H9 (cell line): ENCODE measurements at regions not wholly inside any gene's neighbourhood (a gene's known extent, or its start where the extent isn't known, plus 50 kb on each side); places are given as distances from the start of the nearest gene placed in this dataset.

ENCODE experiments used
- DNase-seq: peaks from one replicate; pipeline ENCODE4 v3.0.0-alpha.2; 2017
- H2AFZ ChIP-seq: one replicate; pipeline ENCODE4 v1.6.1; 2013; ENCODE audit warnings: mild to moderate bottlenecking, low read length, control low read depth, moderate library complexity
- H2AK5ac ChIP-seq: 2 replicates; pipeline ENCODE4 v1.6.1; 2013; ENCODE audit warnings: low read length, control low read depth, mixed read lengths; ENCODE audit not compliant: insufficient read length
- H2BK120ac ChIP-seq: one replicate; pipeline ENCODE4 v1.6.1; 2013; ENCODE audit warnings: low read depth, mild to moderate bottlenecking, low read length, control low read depth, inconsistent platforms; ENCODE audit not compliant: poor library complexity, severe bottlenecking
- H2BK12ac ChIP-seq: 2 replicates; pipeline ENCODE4 v1.6.1; 2013; ENCODE audit warnings: low read length, control low read depth, mixed read lengths, low read depth; ENCODE audit not compliant: insufficient read length
- H2BK15ac ChIP-seq: 2 replicates; pipeline ENCODE4 v1.6.1; 2013; ENCODE audit warnings: low read depth, low read length, control low read depth
- H2BK20ac ChIP-seq: one replicate; pipeline ENCODE4 v1.6.1; 2013; ENCODE audit warnings: low read depth, mild to moderate bottlenecking, low read length, control low read depth, inconsistent platforms; ENCODE audit not compliant: poor library complexity, severe bottlenecking
- H2BK5ac ChIP-seq: 2 replicates; pipeline ENCODE4 v1.6.1; 2013; ENCODE audit warnings: low read length, control low read depth, mixed read lengths; ENCODE audit not compliant: insufficient read length
- H3K14ac ChIP-seq: 2 replicates; pipeline ENCODE4 v1.6.1; 2013; ENCODE audit warnings: low read length, control low read depth; ENCODE audit not compliant: insufficient read depth
- H3K18ac ChIP-seq: 2 replicates; pipeline ENCODE4 v1.6.1; 2013; ENCODE audit warnings: low read depth, mild to moderate bottlenecking, mixed read lengths, low read length, control low read depth; ENCODE audit not compliant: insufficient read length
- H3K23ac ChIP-seq: 2 replicates; pipeline ENCODE4 v1.6.1; 2013; ENCODE audit warnings: low read length, control low read depth, mixed read lengths, low read depth; ENCODE audit not compliant: insufficient read length
- H3K23me2 ChIP-seq: 2 replicates; pipeline ENCODE4 v1.6.1; 2013; ENCODE audit warnings: low read depth, mild to moderate bottlenecking, mixed read lengths, low read length, control low read depth; ENCODE audit not compliant: insufficient read length, poor library complexity, severe bottlenecking
- H3K27ac ChIP-seq: 2 replicates; pipeline ENCODE4 v1.5.1; 2013; ENCODE audit warnings: low read length, control low read depth, mixed read lengths, low read depth; ENCODE audit not compliant: insufficient read length
- H3K27me3 ChIP-seq: 2 replicates; pipeline ENCODE4 v1.6.1; 2013; ENCODE audit warnings: low read length, control low read depth, inconsistent platforms; ENCODE audit not compliant: insufficient read depth
- H3K4ac ChIP-seq: 2 replicates; pipeline ENCODE4 v1.6.1; 2013; ENCODE audit warnings: low read depth, mild to moderate bottlenecking, control low read depth, inconsistent platforms, low read length, moderate library complexity
- H3K4me1 ChIP-seq: 2 replicates; pipeline ENCODE4 v1.6.1; 2013; ENCODE audit warnings: low read length, control low read depth, inconsistent platforms; ENCODE audit not compliant: insufficient read depth
- H3K4me2 ChIP-seq: 2 replicates; pipeline ENCODE4 v1.6.1; 2013; ENCODE audit warnings: low read length, control low read depth, mixed read lengths; ENCODE audit not compliant: insufficient read length, insufficient read depth
- H3K56ac ChIP-seq: 2 replicates; pipeline ENCODE4 v1.6.1; 2013; ENCODE audit warnings: low read depth, mild to moderate bottlenecking, mixed read lengths, low read length, control low read depth; ENCODE audit not compliant: insufficient read length
- H3K79me1 ChIP-seq: 2 replicates; pipeline ENCODE4 v1.6.1; 2013; ENCODE audit warnings: low read depth, mild to moderate bottlenecking, moderate library complexity, low read length, control low read depth, inconsistent platforms; ENCODE audit not compliant: insufficient read depth, poor library complexity, severe bottlenecking
- H3K79me2 ChIP-seq: 2 replicates; pipeline ENCODE4 v1.6.1; 2013; ENCODE audit warnings: low read length, control low read depth, inconsistent platforms; ENCODE audit not compliant: insufficient read depth
- H3K9ac ChIP-seq: 2 replicates; pipeline ENCODE4 v1.6.1; 2013; ENCODE audit warnings: low read length, control low read depth, mixed read lengths; ENCODE audit not compliant: insufficient read length; ENCODE audit errors: extremely low read depth
- H3K9me3 ChIP-seq: one replicate; pipeline ENCODE4 v1.6.1; 2013; ENCODE audit warnings: low read depth, low read length, inconsistent platforms; ENCODE audit not compliant: control insufficient read depth
- H3T11ph ChIP-seq: one replicate; pipeline ENCODE4 v1.6.1; 2013; ENCODE audit warnings: mild to moderate bottlenecking, low read length, control low read depth, inconsistent platforms
- H4K20me1 ChIP-seq: one replicate; pipeline ENCODE4 v1.6.1; 2013; ENCODE audit not compliant: control insufficient read depth, insufficient read length, insufficient read depth
- H4K5ac ChIP-seq: 2 replicates; pipeline ENCODE4 v1.6.1; 2013; ENCODE audit warnings: low read depth, mild to moderate bottlenecking, mixed read lengths, low read length, control low read depth; ENCODE audit not compliant: insufficient read length
- H4K8ac ChIP-seq: replicated peaks from 2 replicates; pipeline ENCODE4 v1.6.1; 2013; ENCODE audit warnings: low read length, control low read depth, mixed read lengths, low read depth; ENCODE audit not compliant: insufficient read length
- H4K91ac ChIP-seq: 2 replicates; pipeline ENCODE4 v1.6.1; 2013; ENCODE audit warnings: low read depth, mild to moderate bottlenecking, moderate library complexity, mixed read lengths, low read length, control low read depth; ENCODE audit not compliant: insufficient read length
- H3K27ac Mint-ChIP-seq, 3 experiments: 2 replicates in 2 of 3; 3 replicates in 1 of 3; pipeline ENCODE4 v1.8.0; 2020 to 2021; ENCODE audit warnings: mixed read lengths in 3 of 3, mild to moderate bottlenecking in 1 of 3, moderate library complexity in 1 of 3
- H3K27me3 Mint-ChIP-seq: 2 replicates; pipeline ENCODE4 v1.8.0; 2021; ENCODE audit warnings: low read depth, mild to moderate bottlenecking, moderate library complexity, mixed read lengths
- H3K36me3 Mint-ChIP-seq, 3 experiments: 2 replicates in 2 of 3; 3 replicates in 1 of 3; pipeline ENCODE4 v1.8.0; 2020 to 2021; ENCODE audit warnings: low read depth in 3 of 3, mixed read lengths in 3 of 3; ENCODE audit not compliant: insufficient read depth in 1 of 3
- H3K4me1 Mint-ChIP-seq, 2 experiments: 2 replicates each; pipeline ENCODE4 v1.8.0; 2020; ENCODE audit warnings: mixed read lengths in 2 of 2
- H3K4me3 Mint-ChIP-seq, 2 experiments: 2 replicates in 1 of 2; 3 replicates in 1 of 2; pipeline ENCODE4 v1.8.0; 2020 to 2021; ENCODE audit warnings: mild to moderate bottlenecking in 2 of 2, mixed read lengths in 2 of 2, moderate library complexity in 1 of 2
- H3K9me3 Mint-ChIP-seq, 2 experiments: 2 replicates in 1 of 2; 3 replicates in 1 of 2; pipeline ENCODE4 v1.8.0; 2020; ENCODE audit warnings: mild to moderate bottlenecking in 2 of 2, mixed read lengths in 2 of 2, moderate library complexity in 1 of 2
- WGBS: extraction: QIAGEN DNeasy Blood & Tissue Kit; methylation state at CpG from one replicate; pipeline ENCODE4 v1.1.7; 2013; ENCODE audit warnings: missing lambda C conversion rate, low lambda C conversion rate, mixed read lengths; ENCODE audit not compliant: insufficient read length; ENCODE audit errors: extremely low coverage; 5-methylcytosine and 5-hydroxymethylcytosine counted together
- TF ChIP-seq, protein P1 (sequence below): fragments of 200-600 bp; sonication (generic); conservative IDR thresholded peaks from 3 replicates; pipeline ENCODE4 v1.8.0; 2021; ENCODE audit warnings: antibody characterized with exemption, mild to moderate bottlenecking

DNA sequence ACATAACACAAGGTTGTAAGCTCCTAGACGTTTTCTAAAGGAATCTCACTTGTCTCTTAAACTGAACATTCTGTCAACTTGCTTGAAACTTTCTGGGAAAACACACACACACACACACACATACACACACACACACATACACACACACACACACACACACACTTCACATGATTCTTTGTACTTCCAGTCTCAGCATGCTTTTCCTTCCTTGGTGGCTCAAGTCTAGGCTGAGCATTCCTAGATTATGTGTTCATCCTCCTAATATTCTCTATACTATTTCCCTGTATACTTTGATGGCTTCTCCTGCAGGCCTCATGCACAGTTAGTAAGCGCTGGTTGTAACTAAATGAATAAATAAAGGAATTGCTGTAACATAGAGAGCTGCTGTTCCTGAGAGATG is 372.1 kb downstream of the PTPRC start:
- Histone ChIP-seq H4K91ac (no peak overlapping the region), H2AFZ (no peak overlapping the region)

More for the DNA sequence above, 372.1 kb downstream of the PTPRC start:
- Histone ChIP-seq H3K79me2 (no peaks in the 10 kb centered on the region), H3K4me1 (no peaks in the 10 kb centered on the region), H3K27me3 (no peaks in the 10 kb centered on the region), H3K79me1 (no peaks in the 10 kb centered on the region), H3K14ac (no peak overlapping the region), H2BK5ac (no peak overlapping the region), H4K8ac (no peak overlapping the region), H4K5ac (no peak overlapping the region), H2BK12ac (no peak overlapping the region), H3K18ac (no peak overlapping the region), H3T11ph (no peak overlapping the region), H3K27ac (no peak overlapping the region), H3K23ac (no peak overlapping the region), H2BK20ac (no peak overlapping the region), H3K9me3 (no peaks in the 10 kb centered on the region), H3K23me2 (no peaks in the 10 kb centered on the region), H3K4me2 (no peak overlapping the region), H3K4ac (no peak overlapping the region), H2BK15ac (no peak overlapping the region), H4K20me1 (no peaks in the 10 kb centered on the region), H3K56ac (no peak overlapping the region), H2BK120ac (no peak overlapping the region), H3K9ac (no peak overlapping the region), H2AK5ac (no peak overlapping the region)
- Mint-ChIP-seq H3K4me3 (no peak overlapping the region; a peak in 1 of 5 replicates), H3K27ac (no peak overlapping the region; a peak in 1 of 7 replicates), H3K27me3 (no peaks in the 10 kb centered on the region), H3K9me3 (no peaks in the 10 kb centered on the region), H3K36me3 (no peaks in the 10 kb centered on the region), H3K4me1 (no peaks in the 10 kb centered on the region)
- no peak for DNase-seq
- TF ChIP-seq, protein P1, sequence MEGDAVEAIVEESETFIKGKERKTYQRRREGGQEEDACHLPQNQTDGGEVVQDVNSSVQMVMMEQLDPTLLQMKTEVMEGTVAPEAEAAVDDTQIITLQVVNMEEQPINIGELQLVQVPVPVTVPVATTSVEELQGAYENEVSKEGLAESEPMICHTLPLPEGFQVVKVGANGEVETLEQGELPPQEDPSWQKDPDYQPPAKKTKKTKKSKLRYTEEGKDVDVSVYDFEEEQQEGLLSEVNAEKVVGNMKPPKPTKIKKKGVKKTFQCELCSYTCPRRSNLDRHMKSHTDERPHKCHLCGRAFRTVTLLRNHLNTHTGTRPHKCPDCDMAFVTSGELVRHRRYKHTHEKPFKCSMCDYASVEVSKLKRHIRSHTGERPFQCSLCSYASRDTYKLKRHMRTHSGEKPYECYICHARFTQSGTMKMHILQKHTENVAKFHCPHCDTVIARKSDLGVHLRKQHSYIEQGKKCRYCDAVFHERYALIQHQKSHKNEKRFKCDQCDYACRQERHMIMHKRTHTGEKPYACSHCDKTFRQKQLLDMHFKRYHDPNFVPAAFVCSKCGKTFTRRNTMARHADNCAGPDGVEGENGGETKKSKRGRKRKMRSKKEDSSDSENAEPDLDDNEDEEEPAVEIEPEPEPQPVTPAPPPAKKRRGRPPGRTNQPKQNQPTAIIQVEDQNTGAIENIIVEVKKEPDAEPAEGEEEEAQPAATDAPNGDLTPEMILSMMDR = no peak
- no CpG with 5 or more reads among the region's 2 CpGs for WGBS
